Loucy (cell line): ENCODE measurements at regions not wholly inside any gene's neighbourhood (a gene's known extent, or its start where the extent isn't known, plus 50 kb on each side); places are given as distances from the start of the nearest gene placed in this dataset.

Source experiments
- H2AFZ ChIP-seq: fragments of 200-600 bp; sonication (generic); 2 replicates; pipeline ENCODE4 v1.6.0; 2016; ENCODE audit warnings: antibody characterized with exemption, mild to moderate bottlenecking, low read length, moderate library complexity
- H3F3A ChIP-seq: fragments of 200-600 bp; 2 replicates; pipeline ENCODE4 v1.6.0; 2016; ENCODE audit warnings: antibody characterized with exemption, low read depth, mild to moderate bottlenecking
- H3K27me3 ChIP-seq: fragments of 200-600 bp; sonication (generic); 2 replicates; pipeline ENCODE4 v1.6.1; 2014; ENCODE audit warnings: low read length, mild to moderate bottlenecking; ENCODE audit not compliant: insufficient read depth, poor library complexity, severe bottlenecking
- H3K36me3 ChIP-seq: fragments of 200-600 bp; sonication (generic); 2 replicates; pipeline ENCODE4 v1.6.1; 2016; ENCODE audit warnings: low read length; ENCODE audit not compliant: insufficient read depth
- H3K4me1 ChIP-seq: fragments of 200-600 bp; sonication (generic); 2 replicates; pipeline ENCODE4 v1.5.1; 2014; ENCODE audit warnings: low read length, mild to moderate bottlenecking; ENCODE audit not compliant: insufficient read depth, poor library complexity, severe bottlenecking
- H3K4me2 ChIP-seq: fragments of 200-600 bp; sonication (generic); 2 replicates; pipeline ENCODE4 v1.6.0; 2014; ENCODE audit warnings: antibody characterized with exemption, low read length, low read depth, mild to moderate bottlenecking; ENCODE audit not compliant: poor library complexity, severe bottlenecking
- H3K4me3 ChIP-seq: fragments of 200-600 bp; sonication (generic); 2 replicates; pipeline ENCODE4 v1.5.1; 2014; ENCODE audit warnings: low read length, mild to moderate bottlenecking, mixed read lengths; ENCODE audit not compliant: poor library complexity, severe bottlenecking
- H3K79me2 ChIP-seq: fragments of 200-600 bp; sonication (generic); 2 replicates; pipeline ENCODE4 v1.6.1; 2014; ENCODE audit warnings: low read length; ENCODE audit not compliant: insufficient read depth
- H3K9ac ChIP-seq: fragments of 200-600 bp; sonication (generic); 2 replicates; pipeline ENCODE4 v1.6.0; 2014; ENCODE audit warnings: mild to moderate bottlenecking, low read depth, low read length, moderate library complexity; ENCODE audit not compliant: poor library complexity, severe bottlenecking
- H3K9me2 ChIP-seq: fragments of 200-600 bp; sonication (generic); replicated peaks from 2 replicates; pipeline ENCODE4 v1.6.1; 2016; ENCODE audit warnings: low read depth, low read length, mixed read lengths
- H3K9me3 ChIP-seq: fragments of 200-600 bp; sonication (generic); 2 replicates; pipeline ENCODE4 v1.6.1; 2014; ENCODE audit warnings: mild to moderate bottlenecking, antibody characterized with exemption, low read length, low read depth; ENCODE audit not compliant: insufficient read depth
- H4K20me1 ChIP-seq: fragments of 200-600 bp; sonication (generic); 2 replicates; pipeline ENCODE4 v1.6.0; 2014; ENCODE audit warnings: antibody characterized with exemption, low read length, mild to moderate bottlenecking; ENCODE audit not compliant: insufficient read depth, poor library complexity, severe bottlenecking
- EZH2phosphoT487 ChIP-seq: fragments of 200-600 bp; IDR thresholded peaks from 2 replicates; pipeline ENCODE4 v1.6.1; 2018; ENCODE audit warnings: antibody characterized with exemption, mild to moderate bottlenecking, moderate library complexity, borderline replicate concordance
- TF ChIP-seq, protein P1 (sequence below): fragments of 200-600 bp; sonication (generic); conservative IDR thresholded peaks from 2 replicates; pipeline ENCODE4 v1.5.1; 2014; ENCODE audit warnings: mild to moderate bottlenecking, antibody characterized with exemption, low read length

GRCh38 chr1:68615312-68615711, 118.4 kb upstream of the DEPDC1 start:
- no peak for TF ChIP-seq EZH2phosphoT487
- TF ChIP-seq, protein P1, sequence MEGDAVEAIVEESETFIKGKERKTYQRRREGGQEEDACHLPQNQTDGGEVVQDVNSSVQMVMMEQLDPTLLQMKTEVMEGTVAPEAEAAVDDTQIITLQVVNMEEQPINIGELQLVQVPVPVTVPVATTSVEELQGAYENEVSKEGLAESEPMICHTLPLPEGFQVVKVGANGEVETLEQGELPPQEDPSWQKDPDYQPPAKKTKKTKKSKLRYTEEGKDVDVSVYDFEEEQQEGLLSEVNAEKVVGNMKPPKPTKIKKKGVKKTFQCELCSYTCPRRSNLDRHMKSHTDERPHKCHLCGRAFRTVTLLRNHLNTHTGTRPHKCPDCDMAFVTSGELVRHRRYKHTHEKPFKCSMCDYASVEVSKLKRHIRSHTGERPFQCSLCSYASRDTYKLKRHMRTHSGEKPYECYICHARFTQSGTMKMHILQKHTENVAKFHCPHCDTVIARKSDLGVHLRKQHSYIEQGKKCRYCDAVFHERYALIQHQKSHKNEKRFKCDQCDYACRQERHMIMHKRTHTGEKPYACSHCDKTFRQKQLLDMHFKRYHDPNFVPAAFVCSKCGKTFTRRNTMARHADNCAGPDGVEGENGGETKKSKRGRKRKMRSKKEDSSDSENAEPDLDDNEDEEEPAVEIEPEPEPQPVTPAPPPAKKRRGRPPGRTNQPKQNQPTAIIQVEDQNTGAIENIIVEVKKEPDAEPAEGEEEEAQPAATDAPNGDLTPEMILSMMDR = no peak
- Histone ChIP-seq H2AFZ (no peak overlapping the region), H3K9me2 (no peaks in the 10 kb centered on the region), H3K4me2 (no peak overlapping the region), H3K27me3 (no peaks in the 10 kb centered on the region), H3K4me1 (no peaks in the 10 kb centered on the region), H3K4me3 (no peak overlapping the region), H3K79me2 (no peaks in the 10 kb centered on the region), H3K36me3 (no peaks in the 10 kb centered on the region), H3K9ac (no peak overlapping the region), H3K9me3 (peaks cover 4% of the 10 kb centered on the region; the same call in 1 of the 2 replicates), H3F3A (no peaks in the 10 kb centered on the region), H4K20me1 (no peaks in the 10 kb centered on the region)

GRCh38 chr1:68617942-68618341, 121.1 kb upstream of the DEPDC1 start:
- no peaks in the 10 kb centered on the region for H3F3A ChIP-seq
- no peaks in the 10 kb centered on the region for H3K36me3 ChIP-seq
- TF ChIP-seq, protein P1 = no peak
- TF ChIP-seq EZH2phosphoT487 = no peak
- no peak overlapping the region for H3K4me3 ChIP-seq
- no peaks in the 10 kb centered on the region for H3K79me2 ChIP-seq
- H3K9ac ChIP-seq = no peak overlapping the region
- peaks cover 8% of the 10 kb centered on the region; the same call in 1 of the 2 replicates for H3K9me3 ChIP-seq
- H2AFZ ChIP-seq = no peak overlapping the region
- no peaks in the 10 kb centered on the region for H3K9me2 ChIP-seq
- no peak overlapping the region for H3K4me2 ChIP-seq
- no peaks in the 10 kb centered on the region for H3K27me3 ChIP-seq
- no peaks in the 10 kb centered on the region for H4K20me1 ChIP-seq
- no peaks in the 10 kb centered on the region for H3K4me1 ChIP-seq

- H3K9ac ChIP-seq = no peak overlapping the region
- H3F3A ChIP-seq = no peaks in the 10 kb centered on the region
- H3K36me3 ChIP-seq = no peaks in the 10 kb centered on the region
- H3K9me3 ChIP-seq = peaks cover 8% of the 10 kb centered on the region; the same call in 1 of the 2 replicates
- H3K79me2 ChIP-seq = no peaks in the 10 kb centered on the region
- no peak overlapping the region for H3K4me2 ChIP-seq
- TF ChIP-seq, protein P1 = no peak
- TF ChIP-seq EZH2phosphoT487 = no peak
- no peak overlapping the region for H2AFZ ChIP-seq
- no peaks in the 10 kb centered on the region for H4K20me1 ChIP-seq
- no peaks in the 10 kb centered on the region for H3K4me1 ChIP-seq
- no peaks in the 10 kb centered on the region for H3K9me2 ChIP-seq
- H3K27me3 ChIP-seq = no peaks in the 10 kb centered on the region
- H3K4me3 ChIP-seq = no peak overlapping the region
Observed at GRCh38 chr1:68620571-68620970, 123.7 kb upstream of the DEPDC1 start.
